H4 (cell line): ENCODE measurements at regions not wholly inside any gene's neighbourhood (a gene's known extent, or its start where the extent isn't known, plus 50 kb on each side); places are given as distances from the start of the nearest gene placed in this dataset.

Experiments
- DNase-seq: peaks from one replicate; pipeline ENCODE4 v3.0.0-alpha.2; 2015; ENCODE audit warnings: low spot score

GRCh38 chr15:69505956-69506556 is 53.4 kb downstream of the RPLP1 start:
- DNase-seq: no peak

GRCh38 chr15:69508659-69509058 is 56.0 kb downstream of the RPLP1 start:
- DNase-seq: no peak

GRCh38 chr15:69509131-69509530 is 56.5 kb downstream of the RPLP1 start:
- peak; percentile 35 for DNase-seq

- DNase-seq: no peak
Observed at GRCh38 chr15:69510556-69510955, 57.9 kb downstream of the RPLP1 start.

GRCh38 chr15:69511015-69511414 is 58.4 kb downstream of the RPLP1 start:
- DNase-seq: no peak

- DNase-seq: no peak
Observed at GRCh38 chr15:69511716-69512340, 59.2 kb downstream of the RPLP1 start.

GRCh38 chr15:69513450-69513960 is 60.9 kb downstream of the RPLP1 start:
- no peak for DNase-seq

- DNase-seq: no peak
Observed at GRCh38 chr15:69513986-69514385, 61.4 kb downstream of the RPLP1 start.

- no peak for DNase-seq
Observed at GRCh38 chr15:69515508-69515907, 62.9 kb downstream of the RPLP1 start.

GRCh38 chr15:69515926-69516325 is 63.3 kb downstream of the RPLP1 start:
- no peak for DNase-seq

- DNase-seq: no peak
Observed at GRCh38 chr15:69517052-69517451, 64.4 kb downstream of the RPLP1 start.

- no peak for DNase-seq
Observed at GRCh38 chr15:69518806-69519205, 66.2 kb downstream of the RPLP1 start.

- no peak for DNase-seq
Observed at GRCh38 chr15:69520067-69520466, 67.4 kb downstream of the RPLP1 start.

GRCh38 chr15:69522361-69522760 is 69.7 kb downstream of the RPLP1 start:
- no peak for DNase-seq

GRCh38 chr15:69523010-69524001 is 70.7 kb downstream of the RPLP1 start:
- peak; percentile 64 for DNase-seq

- DNase-seq: no peak
Observed at GRCh38 chr15:69524296-69524695, 71.7 kb downstream of the RPLP1 start.

GRCh38 chr15:69524814-69525213 is 72.2 kb downstream of the RPLP1 start:
- DNase-seq: no peak

GRCh38 chr15:69525543-69525942 is 72.9 kb downstream of the RPLP1 start:
- DNase-seq: no peak

- DNase-seq: no peak
Observed at GRCh38 chr15:69526081-69527061, 73.8 kb downstream of the RPLP1 start.

- DNase-seq: no peak
Observed at GRCh38 chr15:69529141-69529540, 76.5 kb downstream of the RPLP1 start.

GRCh38 chr15:69529961-69530633 is 77.5 kb downstream of the RPLP1 start:
- no peak for DNase-seq
